Esophagus muscularis mucosa (tissue), 4 donors: ENCODE measurements at regions not wholly inside any gene's neighbourhood (a gene's known extent, or its start where the extent isn't known, plus 50 kb on each side); places are given as distances from the start of the nearest gene placed in this dataset.
A peak's percentile ranks its signal among the peaks of the same experiment; 100 is the strongest.
"Not testable (repeated sequence)": the region's sequence is repeated elsewhere in the genome, so short reads cannot be mapped to it uniquely, and the experiment has no call there.

Experiments
- DNase-seq: peaks from one replicate; pipeline ENCODE4 v3.0.0-alpha.2; 2017; ENCODE audit errors: extremely low spot score
- H3K27ac ChIP-seq, 4 donors: fragments of 200-600 bp; sonication (generic); replicated peaks in 1 of 4; 1 replicate in 3 of 4; 2 replicates in 1 of 4; pipeline ENCODE4 v1.5.1; 2016 to 2019; ENCODE audit warnings: mild to moderate bottlenecking in 1 of 4
- H3K27me3 ChIP-seq, 4 donors: fragments of 200-600 bp; sonication (generic); one replicate each; pipeline versions ENCODE4 v1.5.1 to v1.6.0; 2016 to 2019
- H3K36me3 ChIP-seq, 4 donors: fragments of 200-600 bp; sonication (generic); one replicate each; pipeline ENCODE4 v1.5.1; 2016 to 2019
- H3K4me1 ChIP-seq, 4 donors: fragments of 200-600 bp; sonication (generic); one replicate each; pipeline ENCODE4 v1.5.1; 2016 to 2019
- H3K4me3 ChIP-seq, 4 donors: fragments of 200-600 bp; sonication (generic); 1 replicate in 2 of 4; 2 replicates in 2 of 4; pipeline ENCODE4 v1.5.1; 2016 to 2019; ENCODE audit warnings: mild to moderate bottlenecking in 4 of 4, moderate library complexity in 1 of 4
- H3K9me3 ChIP-seq, 4 donors: fragments of 200-600 bp; sonication (generic); 1 replicate in 3 of 4; 2 replicates in 1 of 4; pipeline ENCODE4 v1.5.1; 2016 to 2019
- EP300 ChIP-seq: sonication (generic); formaldehyde crosslinking; IDR thresholded peaks from one replicate; pipeline ENCODE4 v1.6.1; 2017; ENCODE audit warnings: antibody characterized with exemption
- POLR2A ChIP-seq: fragments of 450-650 bp; IDR thresholded peaks from one replicate; pipeline ENCODE4 v1.6.1; 2017; ENCODE audit warnings: antibody characterized with exemption, moderate library complexity, mild to moderate bottlenecking, low read depth
- POLR2AphosphoS5 ChIP-seq, 2 donors: sonication (generic); formaldehyde crosslinking; IDR thresholded peaks; one replicate each; pipeline ENCODE4 v1.6.1; 2017; ENCODE audit warnings: antibody characterized with exemption in 2 of 2
- WGBS: methylation state at CpG from one replicate; pipeline ENCODE4 v1.1.5; 2018; 5-methylcytosine and 5-hydroxymethylcytosine counted together
- intact Hi-C: fragments of 100-400 bp; cut with DNase I; formaldehyde crosslinking; loops from one replicate; pipeline ENCODE4 v1.15.1; 2023
- TF ChIP-seq, protein P1 (sequence below), 3 experiments: fragments of 200-600 bp in 2 of 3; fragments of 450-650 bp in 1 of 3; sonication (generic) in 2 of 3; IDR thresholded peaks; one replicate each; pipeline ENCODE4 v1.5.1; 2017 to 2019; ENCODE audit warnings: antibody characterized with exemption in 3 of 3, mild to moderate bottlenecking in 2 of 3, moderate library complexity in 1 of 3

DNA sequence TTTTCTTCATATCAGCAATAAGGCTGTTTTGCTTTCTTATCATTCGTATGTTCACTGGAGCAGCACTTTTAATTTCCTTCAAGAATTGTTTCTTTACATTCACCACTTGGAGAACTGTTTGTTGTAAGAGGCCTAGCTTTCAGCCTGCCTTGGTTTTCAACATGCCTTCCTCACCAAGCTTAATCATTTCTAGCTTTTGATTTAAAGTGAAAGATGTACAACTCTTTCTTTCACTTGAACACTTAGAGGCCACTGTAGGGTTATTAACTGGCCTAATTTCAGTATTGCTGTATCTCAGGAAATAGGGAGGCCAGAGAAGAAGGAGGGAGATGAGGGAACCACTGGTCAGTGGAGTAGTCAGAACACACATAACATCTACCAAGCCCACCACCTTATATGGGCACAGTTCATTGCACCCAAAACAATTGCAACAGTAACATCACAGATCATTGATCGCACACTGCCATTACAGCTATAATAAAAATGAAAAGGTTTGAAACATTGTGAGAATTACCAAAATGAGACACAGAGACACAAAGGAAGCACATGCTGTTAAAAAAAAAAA is 181.4 kb upstream of the TUBA3C start:
- Histone ChIP-seq H3K4me3 (no peak overlapping the region), H3K4me1 (no peaks in the 10 kb centered on the region), H3K9me3 (no peaks in the 10 kb centered on the region), H3K36me3 (no peaks in the 10 kb centered on the region), H3K27me3 (no peaks in the 10 kb centered on the region), H3K27ac (no peak overlapping the region)
- TF ChIP-seq EP300 (no peak), POLR2AphosphoS5 (IDR thresholded peaks at IDR 0.05) (no peak), POLR2A (no peak)
- TF ChIP-seq, protein P1, sequence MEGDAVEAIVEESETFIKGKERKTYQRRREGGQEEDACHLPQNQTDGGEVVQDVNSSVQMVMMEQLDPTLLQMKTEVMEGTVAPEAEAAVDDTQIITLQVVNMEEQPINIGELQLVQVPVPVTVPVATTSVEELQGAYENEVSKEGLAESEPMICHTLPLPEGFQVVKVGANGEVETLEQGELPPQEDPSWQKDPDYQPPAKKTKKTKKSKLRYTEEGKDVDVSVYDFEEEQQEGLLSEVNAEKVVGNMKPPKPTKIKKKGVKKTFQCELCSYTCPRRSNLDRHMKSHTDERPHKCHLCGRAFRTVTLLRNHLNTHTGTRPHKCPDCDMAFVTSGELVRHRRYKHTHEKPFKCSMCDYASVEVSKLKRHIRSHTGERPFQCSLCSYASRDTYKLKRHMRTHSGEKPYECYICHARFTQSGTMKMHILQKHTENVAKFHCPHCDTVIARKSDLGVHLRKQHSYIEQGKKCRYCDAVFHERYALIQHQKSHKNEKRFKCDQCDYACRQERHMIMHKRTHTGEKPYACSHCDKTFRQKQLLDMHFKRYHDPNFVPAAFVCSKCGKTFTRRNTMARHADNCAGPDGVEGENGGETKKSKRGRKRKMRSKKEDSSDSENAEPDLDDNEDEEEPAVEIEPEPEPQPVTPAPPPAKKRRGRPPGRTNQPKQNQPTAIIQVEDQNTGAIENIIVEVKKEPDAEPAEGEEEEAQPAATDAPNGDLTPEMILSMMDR (IDR thresholded peaks at IDR 0.05) = no peak
- 35% methylated on average over 2 of the region's 2 CpGs for WGBS
- intact Hi-C loops = no loop called here
- DNase-seq = peak; percentile 4

DNA sequence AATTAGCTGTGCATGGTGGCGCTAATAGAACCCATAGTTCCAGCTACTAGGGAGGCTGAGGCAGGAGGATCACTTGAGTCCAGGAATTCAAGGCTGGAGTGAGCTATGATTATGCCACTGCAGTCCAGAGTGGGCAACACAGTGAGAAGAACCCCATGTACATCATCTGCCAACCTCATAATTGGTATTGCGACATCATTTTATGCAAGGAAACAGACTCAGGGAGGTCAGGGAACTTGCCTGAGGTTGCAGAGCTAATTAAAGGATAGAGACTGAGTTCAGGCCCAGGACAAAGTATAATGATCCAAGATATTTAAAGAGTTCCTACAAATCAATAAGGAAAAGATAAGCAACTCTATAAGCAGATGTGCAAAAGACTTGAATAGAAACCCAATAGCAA is 178.1 kb upstream of the TUBA3C start:
- H3K27ac ChIP-seq, H3K9me3 ChIP-seq, intact Hi-C loops, H3K4me1 ChIP-seq, DNase-seq, H3K27me3 ChIP-seq, H3K36me3 ChIP-seq, H3K4me3 ChIP-seq: not testable (repeated sequence)
- WGBS = 88% methylated on average over 2 of the region's 2 CpGs

- Histone ChIP-seq H3K4me1 (no peaks in the 10 kb centered on the region), H3K4me3 (no peak overlapping the region), H3K36me3 (no peaks in the 10 kb centered on the region), H3K27me3 (peaks cover 0 to 22% (median 0%) of the 10 kb centered on the region in 4 donors), H3K9me3 (no peaks in the 10 kb centered on the region), H3K27ac (no peak overlapping the region)
- no peak for DNase-seq
- intact Hi-C loops = no loop called here
- TF ChIP-seq, protein P1 (IDR thresholded peaks at IDR 0.05) = no peak
- TF ChIP-seq EP300 (no peak), POLR2AphosphoS5 (IDR thresholded peaks at IDR 0.05) (no peak), POLR2A (no peak)
- 89% methylated on average over 12 of the region's 14 CpGs for WGBS
These were observed 164.3 kb upstream of the TUBA3C start for GRCh38 chr13:19345916-19346422.

DNA sequence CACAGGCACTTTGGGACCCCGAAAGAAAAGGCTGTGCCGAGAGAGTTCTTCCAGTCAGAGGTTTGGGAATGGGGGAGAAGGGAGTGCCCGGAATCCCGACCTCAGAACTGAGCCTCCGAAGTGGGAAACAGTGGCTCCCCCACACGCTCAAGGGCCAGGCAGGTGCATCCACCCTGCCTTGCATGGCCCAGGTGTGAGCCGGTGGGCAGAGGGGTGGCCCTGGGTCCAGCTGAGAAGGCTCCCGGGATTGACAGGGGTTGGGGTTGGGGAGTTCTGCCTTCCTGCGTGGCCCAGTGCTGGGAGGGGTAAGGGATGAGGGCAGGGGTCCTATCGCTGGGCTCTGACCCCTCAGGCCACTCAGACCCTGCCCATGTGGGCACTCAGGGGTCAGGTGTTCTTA is 163.5 kb upstream of the TUBA3C start:
- WGBS = 81% methylated on average over 3 of the region's 10 CpGs
- H3K27me3 ChIP-seq = peaks cover 0 to 25% (median 0%) of the 10 kb centered on the region in 4 donors
- intact Hi-C loops = no loop called here
- H3K27ac ChIP-seq = no peak overlapping the region
- H3K4me1 ChIP-seq = no peaks in the 10 kb centered on the region
- H3K4me3 ChIP-seq = no peak overlapping the region
- DNase-seq = no peak
- TF ChIP-seq POLR2AphosphoS5 (IDR thresholded peaks at IDR 0.05) (no peak), POLR2A (no peak), EP300 (no peak)
- TF ChIP-seq, protein P1 (IDR thresholded peaks at IDR 0.05) = no peak
- H3K9me3 ChIP-seq = no peaks in the 10 kb centered on the region
- H3K36me3 ChIP-seq = no peaks in the 10 kb centered on the region

- intact Hi-C loops = not testable (repeated sequence)
These were observed 163.0 kb upstream of the TUBA3C start for GRCh38 chr13:19344585-19345120.

DNA sequence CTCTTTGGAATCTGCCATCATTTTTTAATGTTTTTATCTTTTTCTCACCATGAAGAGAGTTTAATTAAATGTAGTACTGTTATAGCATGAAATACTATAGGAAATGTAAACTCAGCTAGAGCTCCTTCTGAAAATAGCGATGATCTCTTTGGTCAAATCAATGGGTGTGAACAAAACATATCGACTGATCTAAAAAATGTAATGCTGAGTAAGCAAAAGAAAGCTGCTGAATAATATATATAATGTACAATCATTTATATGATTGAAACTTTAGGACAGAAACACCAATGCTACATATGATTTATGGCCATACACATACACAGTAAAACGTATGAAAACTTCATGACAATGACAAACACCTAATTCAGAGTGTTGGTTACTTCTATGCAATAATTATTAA is 150.8 kb upstream of the TUBA3C start:
- TF ChIP-seq, protein P1 (IDR thresholded peaks at IDR 0.05) = no peak
- TF ChIP-seq EP300 (no peak), POLR2A (no peak), POLR2AphosphoS5 (IDR thresholded peaks at IDR 0.05) (no peak)
- H3K4me1 ChIP-seq = no peaks in the 10 kb centered on the region
- no peak for DNase-seq
- no peak overlapping the region for H3K4me3 ChIP-seq
- no peaks in the 10 kb centered on the region for H3K9me3 ChIP-seq
- intact Hi-C loops = no loop called here
- no peaks in the 10 kb centered on the region for H3K36me3 ChIP-seq
- H3K27ac ChIP-seq = no peak overlapping the region
- no peaks in the 10 kb centered on the region for H3K27me3 ChIP-seq
- WGBS = 57% methylated on average over 3 of the region's 3 CpGs

More at GRCh38 chr13:19344585-19345120, 163.0 kb upstream of the TUBA3C start:
- not testable (repeated sequence) for H3K27ac ChIP-seq, DNase-seq, H3K9me3 ChIP-seq, H3K4me1 ChIP-seq, H3K36me3 ChIP-seq
- peaks cover 0 to 26% (median 0%) of the 10 kb centered on the region in 4 donors for H3K27me3 ChIP-seq
- H3K4me3 ChIP-seq = peak overlapping the region; percentile 20 to 48 (median 28)
- 18% methylated on average over 16 of the region's 50 CpGs for WGBS
